Peyer's patch (tissue), 4 donors: ENCODE measurements at regions not wholly inside any gene's neighbourhood (a gene's known extent, or its start where the extent isn't known, plus 50 kb on each side); places are given as distances from the start of the nearest gene placed in this dataset.

Source experiments
- CTCF ChIP-seq, 6 experiments: fragments of 450-650 bp in 4 of 6; fragments of 200-600 bp in 2 of 6; sonication (generic) in 1 of 6; IDR thresholded peaks; one replicate each; pipeline ENCODE4 v1.5.1; 2017 to 2019; ENCODE audit warnings: antibody characterized with exemption in 6 of 6, mild to moderate bottlenecking in 3 of 6, moderate library complexity in 1 of 6
- POLR2A ChIP-seq, 2 donors: fragments of 450-650 bp; IDR thresholded peaks; one replicate each; pipeline ENCODE4 v1.5.1; 2017; ENCODE audit warnings: antibody characterized with exemption in 2 of 2, mild to moderate bottlenecking in 2 of 2, moderate library complexity in 2 of 2

GRCh38 chr19:28567834-28568233, 645.1 kb downstream of the UQCRFS1 start:
- TF ChIP-seq POLR2A (IDR thresholded peaks at IDR 0.05) (no peak), CTCF (IDR thresholded peaks at IDR 0.05) (no peak)
